ENCODE measurements at regions not wholly inside any gene's neighbourhood (a gene's known extent, or its start where the extent isn't known, plus 50 kb on each side); places are given as distances from the start of the nearest gene placed in this dataset.

GRCh38 chr6:23307516-23307915 is 738.1 kb downstream of the HDGFL1 start:
- no peak for DNase-seq (ENCODE audit: low spot score)

- DNase-seq (ENCODE audit: low spot score) = no peak
Observed at GRCh38 chr6:23308166-23308565, 738.8 kb downstream of the HDGFL1 start.

- DNase-seq (ENCODE audit: low spot score) = no peak
Observed at GRCh38 chr6:23311211-23311610, 741.8 kb downstream of the HDGFL1 start.

GRCh38 chr6:23316131-23316530 is 746.8 kb downstream of the HDGFL1 start:
- no peak for DNase-seq (ENCODE audit: low spot score)

- DNase-seq (ENCODE audit: low spot score) = no peak
Observed at GRCh38 chr6:23316931-23317330, 747.6 kb downstream of the HDGFL1 start.

- no peak for DNase-seq (ENCODE audit: low spot score)
Observed at GRCh38 chr6:23319582-23319981, 750.2 kb downstream of the HDGFL1 start.

- no peak for DNase-seq (ENCODE audit: low spot score)
Observed at GRCh38 chr6:23320471-23321015, 751.2 kb downstream of the HDGFL1 start.

GRCh38 chr6:23323897-23324296 is 754.5 kb downstream of the HDGFL1 start:
- no peak for DNase-seq (ENCODE audit: low spot score)

GRCh38 chr6:23325065-23325464 is 755.7 kb downstream of the HDGFL1 start:
- DNase-seq (ENCODE audit: low spot score) = no peak

- no peak for DNase-seq (ENCODE audit: low spot score)
Observed at GRCh38 chr6:23327621-23328020, 758.3 kb downstream of the HDGFL1 start.

- DNase-seq (ENCODE audit: low spot score) = no peak
Observed at GRCh38 chr6:23329086-23329485, 759.7 kb downstream of the HDGFL1 start.

- DNase-seq (ENCODE audit: low spot score) = no peak
Observed at GRCh38 chr6:23330632-23331031, 761.3 kb downstream of the HDGFL1 start.

- no peak for DNase-seq (ENCODE audit: low spot score)
Observed at GRCh38 chr6:23334360-23334759, 765.0 kb downstream of the HDGFL1 start.

- no peak for DNase-seq (ENCODE audit: low spot score)
Observed at GRCh38 chr6:23335894-23336293, 766.5 kb downstream of the HDGFL1 start.

GRCh38 chr6:23339268-23339667 is 769.9 kb downstream of the HDGFL1 start:
- DNase-seq (ENCODE audit: low spot score) = no peak

- no peak for DNase-seq (ENCODE audit: low spot score)
Observed at GRCh38 chr6:23340271-23340670, 770.9 kb downstream of the HDGFL1 start.

- DNase-seq (ENCODE audit: low spot score) = no peak
Observed at GRCh38 chr6:23343610-23344306, 774.4 kb downstream of the HDGFL1 start.

- DNase-seq (ENCODE audit: low spot score) = no peak
Observed at GRCh38 chr6:23348185-23348584, 777.8 kb upstream of the NRSN1 start.

GRCh38 chr6:23349521-23350147 is 776.4 kb upstream of the NRSN1 start:
- no peak for DNase-seq (ENCODE audit: low spot score)

- DNase-seq (ENCODE audit: low spot score) = no peak
Observed at GRCh38 chr6:23350752-23351453, 775.1 kb upstream of the NRSN1 start.

- no peak for DNase-seq (ENCODE audit: low spot score)
Observed at GRCh38 chr6:23354004-23354403, 772.0 kb upstream of the NRSN1 start.

- no peak for DNase-seq (ENCODE audit: low spot score)
Observed at GRCh38 chr6:23357185-23357766, 768.7 kb upstream of the NRSN1 start.

- DNase-seq (ENCODE audit: low spot score) = no peak
Observed at GRCh38 chr6:23365732-23366131, 760.3 kb upstream of the NRSN1 start.

Data from ecto neural progenitor cell (in vitro differentiated cells).